GM12874 (cell line): ENCODE measurements at regions not wholly inside any gene's neighbourhood (a gene's known extent, or its start where the extent isn't known, plus 50 kb on each side); places are given as distances from the start of the nearest gene placed in this dataset.

Source experiments
- CTCF ChIP-seq: IDR thresholded peaks from 2 replicates; pipeline ENCODE4 v1.5.1; 2011; ENCODE audit warnings: low read depth, mild to moderate bottlenecking, control low read depth, low read length, moderate library complexity; ENCODE audit not compliant: insufficient read depth

- TF ChIP-seq CTCF: no peak
These were observed 231.4 kb upstream of the DDHD1 start for GRCh38 chr14:53384536-53384935.

- TF ChIP-seq CTCF: no peak
These were observed 230.9 kb upstream of the DDHD1 start for GRCh38 chr14:53384073-53384472.

- TF ChIP-seq CTCF: no peak
These were observed 228.8 kb upstream of the DDHD1 start for GRCh38 chr14:53381895-53382294.

GRCh38 chr14:53380867-53381225 lies 227.7 kb upstream of the DDHD1 start:
- no peak for TF ChIP-seq CTCF

GRCh38 chr14:53380052-53380866 lies 227.1 kb upstream of the DDHD1 start:
- no peak for TF ChIP-seq CTCF

GRCh38 chr14:53378142-53378541 lies 225.0 kb upstream of the DDHD1 start:
- TF ChIP-seq CTCF: no peak

- TF ChIP-seq CTCF: no peak
These were observed 222.9 kb upstream of the DDHD1 start for GRCh38 chr14:53376064-53376463.
